SK-N-MC (cell line): ENCODE measurements at regions not wholly inside any gene's neighbourhood (a gene's known extent, or its start where the extent isn't known, plus 50 kb on each side); places are given as distances from the start of the nearest gene placed in this dataset.

Experiments
- EZH2 ChIP-seq: fragments of 200-600 bp; sonication (generic); IDR thresholded peaks from one replicate; pipeline ENCODE4 v1.6.1; 2017; ENCODE audit warnings: antibody characterized with exemption
- FOXP2 ChIP-seq: optimal IDR thresholded peaks from 2 replicates; pipeline ENCODE3; 2011; ENCODE audit warnings: mild to moderate bottlenecking, moderate library complexity; ENCODE audit not compliant: insufficient read depth; ENCODE audit errors: extremely low read length, control extremely low read depth
- POLR2AphosphoS5 ChIP-seq: IDR thresholded peaks from 2 replicates; pipeline ENCODE4 v1.6.1; 2012; ENCODE audit warnings: mild to moderate bottlenecking, low read depth, low read length, borderline replicate concordance

DNA sequence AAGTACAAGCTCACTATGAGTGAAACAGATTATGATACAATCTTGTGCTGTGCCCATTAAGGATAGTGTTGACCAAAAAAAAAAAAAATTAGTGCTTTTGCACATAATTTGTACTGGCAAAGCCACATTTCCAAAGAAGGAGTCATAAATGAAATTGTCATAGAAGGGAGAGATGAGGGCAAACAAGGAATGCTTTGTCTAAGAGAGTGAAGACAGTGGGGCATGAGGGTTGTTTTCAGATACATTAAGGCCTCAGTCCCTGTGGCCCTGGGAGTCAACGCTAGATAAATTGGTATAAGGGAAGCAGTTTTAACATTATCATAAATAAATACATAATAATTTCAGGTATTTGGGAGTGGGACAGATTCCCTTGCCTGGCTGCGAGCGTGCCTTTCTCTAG is 267.5 kb upstream of the PRKCQ start:
- TF ChIP-seq POLR2AphosphoS5: no peak
- no peak for TF ChIP-seq EZH2
- TF ChIP-seq FOXP2: no peak
